Thymus (tissue), 11 donors: ENCODE measurements at regions not wholly inside any gene's neighbourhood (a gene's known extent, or its start where the extent isn't known, plus 50 kb on each side); places are given as distances from the start of the nearest gene placed in this dataset.
A peak's percentile ranks its signal among the peaks of the same experiment; 100 is the strongest.

Source experiments
- DNase-seq, 9 donors: peaks; one replicate each; pipeline ENCODE4 v3.0.0-alpha.2; 2013; ENCODE audit warnings: low spot score in 9 of 9, low read depth in 6 of 9, missing footprints in 1 of 9
- H3K27ac ChIP-seq, 2 donors: one replicate each; pipeline ENCODE4 v1.5.1; 2013; ENCODE audit warnings: control low read depth in 1 of 2, low read depth in 1 of 2, low read length in 1 of 2, mild to moderate bottlenecking in 1 of 2, moderate library complexity in 1 of 2
- H3K27me3 ChIP-seq, 2 donors: one replicate each; pipeline ENCODE4 v1.5.1; 2013; ENCODE audit warnings: low read length in 1 of 2; ENCODE audit not compliant: control insufficient read depth in 2 of 2, insufficient read depth in 1 of 2
- H3K36me3 ChIP-seq, 2 donors: one replicate each; pipeline ENCODE4 v1.5.1; 2013; ENCODE audit warnings: low read length in 1 of 2, mild to moderate bottlenecking in 1 of 2, moderate library complexity in 1 of 2; ENCODE audit not compliant: control insufficient read depth in 2 of 2, insufficient read depth in 2 of 2
- H3K4me1 ChIP-seq, 2 donors: one replicate each; pipeline ENCODE4 v1.5.1; 2013; ENCODE audit warnings: low read length in 2 of 2; ENCODE audit not compliant: control insufficient read depth in 2 of 2, insufficient read depth in 2 of 2
- H3K4me3 ChIP-seq, 2 donors: one replicate each; pipeline ENCODE4 v1.5.1; 2013; ENCODE audit warnings: low read length in 2 of 2, control low read depth in 1 of 2, mild to moderate bottlenecking in 1 of 2
- H3K9me3 ChIP-seq, 2 donors: one replicate each; pipeline ENCODE4 v1.5.1; 2013; ENCODE audit warnings: low read length in 1 of 2, mild to moderate bottlenecking in 1 of 2; ENCODE audit not compliant: control insufficient read depth in 2 of 2, insufficient read depth in 1 of 2
- WGBS: extraction: QIAGEN DNeasy Blood & Tissue Kit; methylation state at CpG from one replicate; pipeline ENCODE4 v1.1.7; 2013; 5-methylcytosine and 5-hydroxymethylcytosine counted together
- donor health status: healthy.

GRCh38 chr9:127561491-127562278, 50.4 kb upstream of the STXBP1 start:
- H3K4me1 ChIP-seq, result peaks cover 14 to 34% of the 10 kb centered on the region in 2 donors
- peaks cover 0 to 2% of the 10 kb centered on the region in 2 donors for H3K27me3 ChIP-seq
- H3K36me3 ChIP-seq, result no peaks in the 10 kb centered on the region
- 51% methylated on average over 17 of the region's 17 CpGs for WGBS
- H3K4me3 ChIP-seq, result no peak overlapping the region
- no peak for DNase-seq
- peak overlapping the region in 1 of 2 donors; percentile 48 for H3K27ac ChIP-seq
- no peaks in the 10 kb centered on the region for H3K9me3 ChIP-seq
